Adrenal gland (tissue), 9 donors: ENCODE measurements at regions not wholly inside any gene's neighbourhood (a gene's known extent, or its start where the extent isn't known, plus 50 kb on each side); places are given as distances from the start of the nearest gene placed in this dataset.

Experiments used
- DNase-seq, 7 donors: peaks; one replicate each; pipeline ENCODE4 v3.0.0-alpha.2; 2019 to 2020
- H3K27ac ChIP-seq, 5 donors: fragments of 200-600 bp; sonication (generic) in 4 of 5; 1 replicate in 3 of 5; 2 replicates in 2 of 5; pipeline versions ENCODE4 v1.5.1 to v1.8.0; 2016 to 2020; ENCODE audit warnings: mild to moderate bottlenecking in 1 of 5
- H3K27me3 ChIP-seq: fragments of 200-600 bp; 2 replicates; pipeline ENCODE4 v1.8.0; 2021
- H3K36me3 ChIP-seq, 2 donors: fragments of 200-600 bp; replicated peaks in 1 of 2; 1 replicate in 1 of 2; 2 replicates in 1 of 2; pipeline versions ENCODE4 v1.5.1 to v1.8.0; 2018 to 2022
- H3K4me1 ChIP-seq, 2 donors: fragments of 200-600 bp; replicated peaks in 1 of 2; 1 replicate in 1 of 2; 2 replicates in 1 of 2; pipeline versions ENCODE4 v1.5.1 to v1.8.0; 2018 to 2021
- H3K4me3 ChIP-seq, 4 donors: fragments of 200-600 bp; sonication (generic) in 3 of 4; one replicate each; pipeline ENCODE4 v1.5.1; 2016 to 2018
- H3K9me3 ChIP-seq, 3 donors: fragments of 200-600 bp; sonication (generic) in 1 of 3; replicated peaks in 1 of 3; 1 replicate in 2 of 3; 2 replicates in 1 of 3; pipeline versions ENCODE4 v1.5.1 to v1.8.0; 2016 to 2021
- CTCF ChIP-seq, 6 experiments: fragments of 450-650 bp in 4 of 6; fragments of 200-600 bp in 2 of 6; sonication (generic) in 1 of 6; IDR thresholded peaks; 1 replicate in 5 of 6; 2 replicates in 1 of 6; pipeline versions ENCODE4 v1.5.1 to v1.8.0; 2016 to 2021; ENCODE audit warnings: antibody characterized with exemption in 6 of 6, mild to moderate bottlenecking in 2 of 6, moderate library complexity in 1 of 6
- POLR2A ChIP-seq, 2 donors: fragments of 450-650 bp; IDR thresholded peaks; one replicate each; pipeline ENCODE4 v1.6.1; 2017; ENCODE audit warnings: antibody characterized with exemption in 2 of 2, mild to moderate bottlenecking in 2 of 2, moderate library complexity in 1 of 2
- WGBS, 4 donors: extraction: QIAGEN DNeasy Blood & Tissue Kit in 2 of 4; methylation state at CpG; one replicate each; pipeline versions ENCODE4 v1.1.5 to v1.1.7; 2013 to 2017; 5-methylcytosine and 5-hydroxymethylcytosine counted together
- intact Hi-C, 2 donors: fragments of 100-400 bp; cut with DNase I; formaldehyde crosslinking; loops; one replicate each; pipeline versions ENCODE4 v1.14.1 to v1.15.0; 2022 to 2023
- donor health status: healthy with polysubstance abuse.
- donor health status: Bipolar disorder and iron deficiency.
- donor health status: DM: yes; HTN: yes; CAD: no.
- donor health status: DM: no; HTN: no; CAD: no.
- donor health status: DM: no; HTN: no; CAD: no.

- DNase-seq: no peak
- no peak overlapping the region for H3K27ac ChIP-seq
- no peaks in the 10 kb centered on the region for H3K4me1 ChIP-seq
- no peak for TF ChIP-seq POLR2A (IDR thresholded peaks at IDR 0.05)
- no peak for TF ChIP-seq CTCF (IDR thresholded peaks at IDR 0.05)
- no peaks in the 10 kb centered on the region for H3K9me3 ChIP-seq
- intact Hi-C loops: no loop called here
- no peak overlapping the region for H3K4me3 ChIP-seq
- WGBS, 4 donors: 68 to 82% (median 77%) methylated on average over 3 of the region's 3 CpGs
- H3K36me3 ChIP-seq: no peaks in the 10 kb centered on the region
- no peaks in the 10 kb centered on the region for H3K27me3 ChIP-seq
Observed at GRCh38 chr1:213666922-213667321, 320.9 kb upstream of the PROX1 start.

- Histone ChIP-seq H3K27me3 (no peaks in the 10 kb centered on the region), H3K9me3 (no peaks in the 10 kb centered on the region), H3K4me3 (no peak overlapping the region), H3K36me3 (no peaks in the 10 kb centered on the region), H3K27ac (no peak overlapping the region), H3K4me1 (no peaks in the 10 kb centered on the region)
- DNase-seq: no peak
- intact Hi-C loops: no loop called here
- no peak for TF ChIP-seq POLR2A (IDR thresholded peaks at IDR 0.05)
- no peak for TF ChIP-seq CTCF (IDR thresholded peaks at IDR 0.05)
- WGBS, 4 donors: 87 to 99% (median 95%) methylated on average over 7 of the region's 7 CpGs
Observed at GRCh38 chr1:213669512-213669911, 318.3 kb upstream of the PROX1 start.

- no peaks in the 10 kb centered on the region for H3K36me3 ChIP-seq
- TF ChIP-seq POLR2A (IDR thresholded peaks at IDR 0.05) (no peak), CTCF (IDR thresholded peaks at IDR 0.05) (no peak)
- no peaks in the 10 kb centered on the region for H3K27me3 ChIP-seq
- intact Hi-C loops: no loop called here
- no peaks in the 10 kb centered on the region for H3K9me3 ChIP-seq
- H3K27ac ChIP-seq: no peak overlapping the region
- WGBS, 4 donors: 50 to 86% (median 66%) methylated on average over 1 to 2 of the region's 2 CpGs
- no peak for DNase-seq
- no peaks in the 10 kb centered on the region for H3K4me1 ChIP-seq
- H3K4me3 ChIP-seq: no peak overlapping the region
Observed at GRCh38 chr1:213669964-213670691, 317.6 kb upstream of the PROX1 start.

- TF ChIP-seq POLR2A (IDR thresholded peaks at IDR 0.05): no peak
- no peak for TF ChIP-seq CTCF (IDR thresholded peaks at IDR 0.05)
- Histone ChIP-seq H3K9me3 (no peaks in the 10 kb centered on the region), H3K27ac (no peak overlapping the region), H3K27me3 (no peaks in the 10 kb centered on the region), H3K4me1 (no peaks in the 10 kb centered on the region), H3K36me3 (no peaks in the 10 kb centered on the region), H3K4me3 (no peak overlapping the region)
- intact Hi-C loops: no loop called here
- no peak for DNase-seq
- WGBS, 4 donors: 56 to 88% (median 67%) methylated on average over 1 of the region's 1 CpG
Observed at GRCh38 chr1:213670692-213671023, 317.1 kb upstream of the PROX1 start.
